GM19438 (cell line): ENCODE measurements at regions not wholly inside any gene's neighbourhood (a gene's known extent, or its start where the extent isn't known, plus 50 kb on each side); places are given as distances from the start of the nearest gene placed in this dataset.
"Not testable (repeated sequence)": the region's sequence is repeated elsewhere in the genome, so short reads cannot be mapped to it uniquely, and the experiment has no call there.

ENCODE experiments used
- ATAC-seq: cut with Tn5 transposase; IDR thresholded peaks from one replicate; pipeline ENCODE4 v1.9.1; 2021; ENCODE audit warnings: low read depth; ENCODE audit not compliant: unreplicated experiment

DNA sequence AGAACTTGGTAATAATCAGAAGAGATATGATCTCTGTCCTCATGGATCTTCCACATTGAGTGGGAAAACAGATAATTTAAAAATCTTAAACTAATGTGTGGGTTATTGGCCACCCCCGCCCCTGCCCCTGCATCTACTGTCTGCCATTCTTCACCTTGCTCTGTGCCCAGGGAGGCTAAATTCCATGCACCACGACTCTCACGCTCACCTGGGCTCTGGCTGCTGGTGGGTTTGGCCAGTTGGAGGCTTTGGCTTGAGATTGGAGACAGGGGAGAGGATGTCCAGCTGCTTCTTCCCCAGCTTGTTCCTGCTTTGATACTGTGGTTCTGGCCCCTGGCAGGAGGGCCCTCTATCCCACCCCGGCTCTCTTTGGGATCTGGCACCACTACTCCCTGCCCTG, 127.9 kb downstream of the IRX5 start:
- no peak for ATAC-seq

DNA sequence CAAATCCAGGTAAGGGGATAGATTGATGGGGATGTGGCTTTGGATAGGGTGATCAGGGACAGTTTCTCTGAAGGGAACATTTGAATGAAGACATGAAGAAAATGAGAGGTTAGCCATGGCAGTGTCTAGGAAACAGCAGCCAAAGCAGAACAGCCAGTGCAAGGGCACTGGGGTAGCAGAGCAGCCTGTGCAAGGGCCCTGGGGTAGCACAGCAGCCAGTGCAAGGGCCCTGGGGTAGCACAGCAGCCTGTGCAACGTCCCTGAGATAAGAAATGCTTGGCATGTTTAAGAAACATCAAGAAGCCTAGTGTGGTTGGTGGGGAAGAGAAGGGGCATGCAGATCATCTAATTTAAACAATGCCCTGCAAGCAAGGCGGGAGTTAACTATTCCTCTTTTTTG, 128.5 kb downstream of the IRX5 start:
- ATAC-seq: no peak

DNA sequence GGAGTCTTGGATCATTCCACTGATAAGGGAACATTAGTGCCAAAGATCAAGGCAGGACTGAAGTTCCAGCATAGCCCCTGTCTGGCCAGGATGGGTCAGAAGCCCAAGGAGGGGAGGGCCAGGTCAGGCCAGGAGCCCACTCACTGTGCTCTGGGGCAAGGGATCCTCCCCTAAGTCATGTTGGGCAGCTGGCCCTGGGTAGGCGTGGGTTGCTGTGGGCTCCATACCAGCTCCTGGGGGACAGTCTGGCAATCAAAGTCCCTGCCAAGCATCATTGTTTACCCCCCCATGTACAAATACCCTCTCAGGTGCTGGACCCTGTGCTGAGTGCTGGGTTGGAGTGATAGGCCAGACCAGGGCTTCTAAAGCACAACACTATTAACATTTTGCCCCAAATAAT, 130.5 kb downstream of the IRX5 start:
- no peak for ATAC-seq

DNA sequence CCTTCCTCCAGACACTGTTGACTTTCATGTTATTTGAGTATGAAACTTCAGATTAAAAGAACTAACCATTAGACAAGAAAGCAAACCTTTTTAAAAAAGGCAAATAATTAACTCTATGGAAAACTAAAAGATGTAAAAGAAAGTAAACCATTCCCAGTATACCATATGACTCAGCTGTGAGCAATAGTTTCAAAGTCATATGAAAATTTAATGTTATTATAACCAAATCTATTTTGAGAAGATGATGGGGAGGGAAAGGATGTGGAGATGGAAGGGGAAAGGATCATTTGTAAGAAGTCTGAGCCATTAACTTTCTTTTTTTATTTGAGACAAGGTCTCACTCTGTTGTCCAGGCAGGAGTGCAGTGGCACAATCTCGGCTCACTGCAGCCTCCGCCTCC, 131.8 kb downstream of the IRX5 start:
- no peak for ATAC-seq

DNA sequence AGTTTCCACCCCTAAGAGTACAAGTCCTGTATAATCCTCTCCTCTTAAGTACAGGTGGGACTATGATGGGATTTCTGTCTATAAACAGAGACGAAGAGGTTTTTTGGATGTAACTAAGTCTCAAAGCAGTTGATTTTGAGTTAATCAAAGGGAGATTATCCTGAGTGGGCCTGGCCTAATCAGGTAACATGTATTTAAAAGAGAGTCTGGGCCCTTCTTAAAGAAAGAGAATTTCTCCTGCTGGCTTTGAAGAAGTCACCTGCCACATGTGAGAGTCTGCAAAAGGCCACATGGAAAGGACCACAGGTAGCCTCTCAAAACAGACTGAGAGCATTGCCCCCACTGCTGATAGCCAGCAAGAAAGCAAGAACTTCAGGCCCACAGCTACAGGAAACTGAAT, 142.3 kb downstream of the IRX5 start:
- ATAC-seq: no peak

DNA sequence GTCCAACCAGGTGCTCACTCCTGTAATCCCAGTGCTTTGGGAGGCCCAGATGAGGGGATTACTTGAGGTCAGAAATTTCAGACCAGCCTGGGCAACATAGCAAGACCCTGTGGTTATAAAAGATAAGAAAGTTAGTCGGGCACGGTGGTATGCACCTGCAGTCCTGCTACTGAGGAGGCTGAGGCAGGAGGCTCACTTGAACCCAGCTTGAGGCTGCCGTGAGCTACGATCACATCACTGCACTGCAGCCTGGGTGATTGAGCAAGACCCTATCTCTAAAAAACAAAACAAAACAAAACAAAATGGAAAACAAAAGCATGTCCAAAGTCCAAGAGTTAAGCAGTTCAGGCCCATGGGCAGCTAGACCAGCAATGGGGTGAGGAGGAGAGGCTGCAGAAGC, 143.2 kb downstream of the IRX5 start:
- no peak for ATAC-seq

DNA sequence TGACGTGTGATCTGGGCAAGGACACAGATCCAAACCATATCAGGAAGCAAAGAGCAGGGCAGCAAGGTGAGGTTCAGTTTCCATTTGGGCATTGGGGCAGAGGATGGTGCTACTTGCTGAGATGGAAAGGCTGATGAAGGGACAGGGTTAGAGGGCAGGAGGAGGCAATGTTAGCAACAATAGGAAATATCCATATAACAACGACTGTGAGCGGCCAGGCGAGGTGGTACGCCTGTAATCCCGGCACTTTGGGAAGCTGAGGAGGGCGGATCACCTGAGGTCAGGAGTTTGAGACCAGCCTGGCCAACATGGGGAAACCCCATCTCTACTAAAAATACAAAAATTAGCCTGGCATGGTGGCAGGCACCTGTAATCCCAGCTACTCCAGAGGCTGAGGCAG, 144.5 kb downstream of the IRX5 start:
- not testable (repeated sequence) for ATAC-seq

DNA sequence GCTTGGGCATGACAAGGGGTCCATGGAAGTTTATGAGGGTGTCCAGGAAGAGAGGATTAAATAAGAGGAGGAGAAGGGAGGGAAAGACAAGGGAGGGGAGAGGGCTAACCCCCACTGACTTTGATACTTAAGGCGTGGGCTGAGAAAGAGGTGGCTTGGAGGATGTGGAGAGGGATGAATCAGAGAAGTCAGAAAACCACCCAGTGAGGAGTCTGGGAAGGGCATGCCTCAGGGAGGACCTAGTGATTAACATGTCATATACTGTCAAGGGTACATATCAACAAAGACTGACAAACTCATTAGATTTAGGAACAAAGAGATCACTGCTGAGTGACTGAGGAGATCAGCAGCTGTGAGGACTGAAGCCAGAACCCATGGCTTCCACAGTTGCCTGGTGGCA, 145.4 kb downstream of the IRX5 start:
- no peak for ATAC-seq

DNA sequence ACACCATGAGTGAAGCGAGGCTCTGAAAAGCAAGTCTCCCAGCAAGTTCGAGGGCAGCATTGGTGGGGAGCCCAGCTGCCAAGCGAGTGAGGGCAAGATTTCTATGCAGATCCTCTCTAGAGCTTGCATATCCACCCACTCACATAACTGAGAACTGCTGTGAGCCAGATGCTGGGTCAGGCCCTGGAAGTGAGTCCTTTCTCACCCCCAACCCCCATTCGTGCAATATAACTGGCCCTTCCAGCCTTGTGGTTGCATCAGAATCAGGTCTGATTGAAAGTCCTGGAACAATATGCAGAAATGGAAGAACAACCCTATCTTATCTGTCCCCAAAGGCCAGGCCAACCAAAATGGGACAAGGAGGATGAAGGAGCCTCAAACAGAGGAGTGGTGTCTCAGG, 146.6 kb downstream of the IRX5 start:
- no peak for ATAC-seq

DNA sequence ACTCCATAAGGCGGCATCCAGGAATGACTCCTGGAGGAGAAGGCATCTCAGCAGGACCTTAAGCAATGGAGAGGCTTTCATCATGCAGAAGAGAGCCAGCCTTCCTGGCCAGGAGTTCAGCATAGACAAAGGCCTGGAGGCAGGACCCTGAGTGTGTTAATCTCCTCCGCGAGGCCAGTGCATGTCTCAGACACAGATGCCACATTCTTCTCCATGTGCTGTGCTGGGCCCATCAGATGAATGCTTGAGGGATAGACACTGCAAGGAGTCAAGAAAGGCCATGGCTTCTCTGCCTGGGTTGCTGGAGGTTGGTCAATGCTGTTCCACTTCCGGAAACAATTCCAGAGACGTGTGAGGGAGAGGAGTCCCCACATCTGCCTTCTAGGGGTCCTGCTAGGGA, 147.5 kb downstream of the IRX5 start:
- no peak for ATAC-seq

DNA sequence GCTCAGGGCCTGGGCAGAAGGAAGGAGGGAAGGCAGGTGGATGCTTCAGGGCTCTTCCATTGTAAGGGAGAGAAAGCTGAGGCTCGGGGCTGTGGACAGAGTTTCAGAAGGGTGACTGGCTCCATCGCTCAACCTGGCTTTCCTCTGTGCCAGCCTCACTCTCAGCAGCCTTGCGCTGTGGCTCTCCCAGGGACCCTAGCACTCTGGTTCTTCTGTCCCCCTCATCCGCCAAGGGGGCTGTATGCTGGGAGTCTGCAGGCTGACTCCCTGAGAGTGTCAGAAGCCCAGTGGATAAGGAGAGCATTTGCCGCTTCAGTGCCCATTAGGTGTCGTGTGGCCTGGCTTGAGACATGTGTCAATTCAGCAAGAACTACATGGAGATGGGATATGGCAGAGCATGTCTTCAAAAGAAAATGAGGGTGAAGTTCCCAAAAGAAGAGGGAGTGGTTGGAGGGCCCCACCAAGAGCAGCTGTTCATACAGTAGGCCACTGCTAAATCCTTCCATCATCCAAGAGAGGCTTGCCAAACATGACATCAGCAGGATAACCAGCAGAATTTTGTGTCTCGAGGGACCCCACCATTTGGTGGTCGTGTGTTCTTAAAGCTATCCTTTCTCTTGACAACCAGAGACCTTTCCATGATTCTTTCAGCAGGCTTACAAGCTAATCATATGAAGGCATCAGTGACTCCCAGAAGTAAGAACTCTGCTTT, 148.2 kb downstream of the IRX5 start:
- no peak for ATAC-seq

DNA sequence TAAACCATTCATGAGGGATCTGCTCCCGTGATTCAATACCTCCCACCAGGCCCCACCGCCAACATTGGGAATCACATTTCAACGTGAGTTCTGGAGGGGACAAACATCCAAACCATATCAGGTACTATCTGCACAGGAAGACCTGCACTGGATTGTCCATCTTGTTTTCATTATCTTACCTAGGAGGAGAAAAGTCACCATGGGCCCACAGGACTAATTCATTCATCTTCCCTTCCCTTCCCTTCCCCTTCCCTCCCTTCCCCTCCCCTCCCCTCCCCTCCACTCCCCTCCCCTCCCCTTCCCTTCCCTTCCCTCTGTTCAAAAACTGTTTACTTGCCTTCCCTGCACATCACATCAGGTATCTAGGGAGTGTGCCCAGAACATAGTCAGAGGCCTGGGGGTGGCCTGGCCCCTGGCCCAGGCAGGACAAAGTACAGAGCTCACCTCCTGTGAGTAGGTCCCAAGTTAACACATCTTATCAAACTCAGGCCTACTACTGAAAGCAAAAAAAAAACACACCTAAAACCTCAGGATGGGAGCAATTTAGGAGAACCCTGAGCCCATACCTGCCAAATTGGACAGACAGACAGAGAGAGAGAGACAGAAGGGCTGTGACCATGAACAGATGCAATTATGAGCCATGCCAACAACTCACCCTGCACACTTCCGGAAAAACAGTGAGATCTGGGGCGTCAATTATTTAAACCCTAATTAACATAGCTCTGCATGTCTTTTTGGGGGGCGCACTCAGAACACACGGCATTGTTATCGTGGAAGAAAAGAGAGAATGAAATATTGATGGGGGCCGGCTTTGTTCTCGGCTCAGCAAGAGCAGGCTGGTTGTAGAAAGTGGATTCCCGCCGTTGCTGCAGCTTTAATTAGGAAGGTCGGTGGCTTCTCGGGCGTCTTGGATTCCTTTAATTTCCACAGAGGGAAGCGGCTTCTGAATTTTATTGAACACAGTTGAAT, 151.2 kb downstream of the IRX5 start:
- ATAC-seq: no peak

DNA sequence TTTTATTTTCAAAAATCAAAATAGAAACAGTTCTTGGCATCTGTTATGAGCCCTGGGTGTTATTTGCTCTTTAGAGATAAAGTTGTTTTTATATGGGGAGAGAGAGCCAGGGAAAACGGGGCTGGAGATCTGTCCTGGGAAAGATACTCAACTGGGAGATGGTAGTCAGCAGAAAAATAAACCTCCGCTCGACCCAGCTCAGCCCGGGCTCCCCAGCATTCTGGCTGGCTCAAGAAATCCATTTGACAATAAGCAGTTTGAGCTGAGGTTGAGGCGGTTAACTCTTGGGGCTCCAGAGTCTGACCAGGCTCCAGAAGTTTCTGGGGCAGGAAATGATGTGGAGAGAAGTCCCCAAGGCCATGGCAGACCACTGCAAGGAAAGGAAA, 151.9 kb downstream of the IRX5 start:
- ATAC-seq: no peak

DNA sequence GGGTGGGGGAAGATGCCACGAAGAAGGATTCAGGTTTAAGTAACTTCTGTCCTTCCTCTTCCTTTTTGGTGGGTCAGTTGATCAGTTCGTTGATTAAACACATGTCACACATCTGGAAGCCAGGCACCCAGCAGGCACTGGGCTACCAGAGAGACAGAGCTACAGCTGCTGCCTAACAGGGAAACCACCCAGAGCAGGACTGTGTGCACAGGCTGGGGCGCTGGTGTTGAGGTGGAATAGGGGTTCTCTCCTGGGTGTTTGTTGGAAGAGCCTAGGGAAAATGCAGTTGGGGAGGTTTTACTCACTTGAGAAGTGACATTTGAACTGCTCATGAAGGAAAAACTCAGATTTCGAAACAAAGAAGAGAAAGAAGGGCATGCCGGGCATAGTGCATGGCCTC, 152.4 kb downstream of the IRX5 start:
- no peak for ATAC-seq

DNA sequence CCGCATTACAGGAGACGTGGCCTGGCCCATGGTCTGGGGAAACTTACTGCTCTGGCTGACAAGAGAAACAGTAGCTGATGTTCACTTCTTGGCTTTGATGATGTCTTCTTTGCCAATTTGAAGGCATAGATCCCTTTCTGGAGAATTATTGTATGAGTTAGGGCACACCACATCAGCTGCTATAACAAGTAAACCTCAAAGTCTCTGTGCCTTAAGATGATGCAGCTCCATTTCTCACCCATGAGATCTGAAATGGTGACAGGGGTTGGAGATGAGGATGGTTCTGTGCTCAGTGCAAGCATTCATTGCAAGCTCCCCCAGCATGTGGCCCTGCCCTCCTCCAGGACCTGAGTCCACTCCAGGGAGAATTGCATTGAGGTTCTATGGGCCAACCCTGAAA, 157.4 kb downstream of the IRX5 start:
- no peak for ATAC-seq

DNA sequence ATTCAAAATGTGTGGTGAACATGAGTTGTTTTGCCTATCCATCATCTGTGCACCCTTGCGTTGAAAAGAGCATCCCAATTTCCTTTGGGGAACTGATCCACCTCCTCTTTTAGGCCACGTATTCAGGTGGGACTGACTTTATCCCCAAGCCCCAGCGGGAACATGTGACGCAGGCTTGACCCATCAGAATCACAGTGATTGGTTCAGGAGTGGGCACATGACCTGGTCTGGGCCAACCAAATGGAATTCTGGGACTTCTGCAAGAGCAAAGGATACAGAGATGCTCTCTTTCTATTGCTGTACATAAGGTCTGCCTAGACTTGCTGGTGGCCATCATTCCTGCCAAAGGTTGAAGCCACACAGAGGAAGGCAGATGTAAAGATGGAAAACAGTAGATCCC, 158.9 kb downstream of the IRX5 start:
- ATAC-seq: no peak

DNA sequence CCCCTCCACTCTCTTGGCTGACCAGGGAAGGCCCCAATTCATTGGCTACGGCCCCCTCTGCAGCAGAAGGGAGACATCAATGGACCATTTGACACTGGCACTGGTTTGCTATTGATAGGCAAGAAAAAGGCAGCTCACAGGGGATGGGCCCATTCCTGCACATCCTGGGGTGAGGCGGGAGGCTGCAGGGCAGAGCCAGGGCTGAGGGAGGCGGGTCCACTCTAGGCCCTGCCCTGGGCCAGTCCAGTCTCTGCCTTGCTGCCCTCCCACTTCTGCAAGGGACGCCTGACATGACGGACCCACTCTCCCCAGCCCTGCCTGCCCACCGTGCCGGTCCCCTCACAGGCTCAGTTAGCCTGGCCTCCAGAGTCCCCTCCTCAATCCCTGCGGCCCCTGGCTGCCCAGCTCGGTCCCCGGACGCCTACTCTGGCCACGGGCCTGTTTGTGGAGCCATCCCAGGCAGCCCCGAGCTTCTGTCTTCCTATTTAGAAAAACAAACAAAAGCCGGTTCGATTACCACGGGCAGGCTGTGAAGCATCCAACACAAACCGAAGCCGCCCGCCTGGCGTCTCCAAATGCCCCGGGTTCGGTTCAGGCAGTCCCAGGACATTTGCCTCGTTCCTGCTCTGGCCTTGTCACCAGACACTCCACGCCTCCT, 160.7 kb downstream of the IRX5 start:
- no peak for ATAC-seq

DNA sequence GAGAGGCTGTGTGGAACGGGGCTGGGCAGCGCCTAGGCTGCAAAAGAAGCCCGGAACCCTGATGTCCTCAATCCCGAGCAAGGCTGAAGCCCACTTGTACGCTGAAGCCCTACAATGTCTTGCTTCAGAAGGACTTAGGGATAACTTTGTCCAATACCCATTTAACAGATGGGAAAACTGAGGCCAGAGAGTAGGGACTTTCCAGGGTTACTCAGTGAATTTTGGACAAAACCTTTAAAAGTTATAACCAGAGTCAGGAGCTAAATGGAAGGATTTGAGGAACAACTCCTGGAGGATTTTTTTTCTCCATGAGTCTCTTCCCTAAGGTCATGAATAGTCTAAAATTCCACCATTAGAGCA, 161.2 kb downstream of the IRX5 start:
- ATAC-seq: no peak

DNA sequence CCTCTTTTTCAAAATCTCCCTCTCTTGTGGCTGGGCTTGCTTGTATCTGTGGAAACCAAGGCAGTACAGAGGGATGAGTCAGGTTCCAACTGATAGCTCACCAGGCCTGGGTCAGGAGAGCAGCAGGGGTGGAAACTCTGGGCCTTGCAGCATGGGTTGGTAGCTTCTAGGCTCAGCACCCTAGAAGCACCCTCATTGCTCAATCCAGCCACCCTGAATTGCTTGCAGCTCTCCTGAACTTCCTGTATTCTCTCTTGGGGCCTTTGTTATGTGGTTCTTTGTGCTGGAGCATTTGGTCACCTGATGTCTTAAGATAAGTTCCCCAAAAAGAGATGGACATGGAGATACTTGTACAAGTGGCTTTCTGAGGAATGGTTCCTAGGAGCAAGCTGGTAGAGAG, 169.4 kb downstream of the IRX5 start:
- no peak for ATAC-seq

DNA sequence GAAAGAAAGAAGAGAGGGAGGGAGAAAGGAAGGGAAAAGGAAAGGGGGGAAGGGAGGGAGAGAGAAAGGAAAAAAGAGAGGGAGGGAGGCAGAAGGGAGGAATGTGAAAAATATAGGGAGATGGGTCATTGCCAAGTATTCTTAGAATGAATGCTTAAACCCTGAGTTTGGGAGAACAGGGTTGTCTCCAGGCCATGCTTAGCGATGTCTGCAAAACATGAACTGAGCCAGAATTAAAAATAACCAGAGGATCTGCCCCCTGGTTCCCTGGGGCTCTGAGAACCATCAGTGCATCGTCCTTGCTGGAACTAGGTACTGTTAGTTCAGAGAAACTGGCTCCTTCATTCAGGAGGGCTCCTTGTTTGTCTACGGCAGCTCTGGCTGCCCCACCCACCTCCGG, 170.4 kb downstream of the IRX5 start:
- no peak for ATAC-seq

DNA sequence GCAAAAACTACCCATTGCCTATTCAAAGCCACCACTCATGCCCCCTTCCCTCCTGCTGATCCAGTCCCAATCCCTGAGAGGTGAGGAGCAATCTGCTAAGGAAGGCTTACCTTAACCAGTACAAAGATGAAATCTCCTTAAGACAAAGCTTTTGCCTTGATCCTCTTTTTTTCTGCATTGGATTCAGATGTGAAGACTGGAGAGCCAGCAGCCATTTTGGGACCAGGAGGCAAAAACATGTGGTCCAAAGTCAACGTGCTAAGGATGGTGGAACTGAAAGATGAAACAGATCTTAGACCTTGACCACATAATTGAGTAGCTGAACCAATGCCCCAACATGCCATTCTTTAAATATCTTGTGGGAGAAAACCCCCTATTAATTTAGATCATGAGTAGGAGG, 171.4 kb downstream of the IRX5 start:
- no peak for ATAC-seq

DNA sequence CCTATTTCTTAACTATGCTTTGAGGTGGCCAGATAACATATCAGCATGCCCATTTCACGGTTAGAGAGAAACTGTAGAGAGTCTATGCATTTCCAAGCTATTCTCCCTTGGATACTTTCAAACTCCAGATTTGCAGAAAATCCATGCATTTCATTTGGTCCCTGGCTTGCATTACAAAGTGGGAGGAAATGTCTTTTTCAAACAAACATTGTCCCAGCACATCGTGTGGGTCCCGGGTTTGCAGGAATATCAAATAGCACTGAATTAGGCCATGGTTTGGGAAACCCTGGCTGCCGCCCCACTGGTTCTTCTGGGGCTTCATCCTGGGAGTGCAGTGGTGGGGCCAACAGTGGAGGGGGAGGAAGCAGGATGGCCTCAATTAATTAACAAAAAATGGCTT, 171.9 kb downstream of the IRX5 start:
- ATAC-seq: no peak
